ENCODE measurements at regions not wholly inside any gene's neighbourhood (a gene's known extent, or its start where the extent isn't known, plus 50 kb on each side); places are given as distances from the start of the nearest gene placed in this dataset.
"Not testable (repeated sequence)": the region's sequence is repeated elsewhere in the genome, so short reads cannot be mapped to it uniquely, and the experiment has no call there.

DNA sequence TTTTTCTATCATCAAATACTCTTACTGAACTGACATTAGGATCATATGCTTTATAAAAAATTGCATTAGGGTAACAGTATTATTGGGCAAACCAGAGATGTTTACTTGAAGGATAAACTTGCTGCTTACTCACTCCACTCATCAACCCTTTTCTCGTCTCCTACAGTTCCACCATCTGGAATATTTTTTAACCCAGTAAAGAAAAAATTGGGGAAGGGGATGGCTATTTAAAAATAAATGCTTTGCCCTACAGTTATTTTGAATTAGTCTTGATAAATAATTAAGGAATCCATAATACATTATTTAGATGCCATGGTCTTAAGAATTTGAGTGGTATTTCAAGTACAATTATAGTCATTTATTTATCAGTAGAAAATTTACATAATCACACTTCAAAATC, 225.8 kb downstream of the MEF2C start:
- Mint-ChIP-seq H3K4me3 (no peak overlapping the region), H3K36me3 (ENCODE audit: insufficient read depth) (no peaks in the 10 kb centered on the region), H3K27me3 (peaks cover 41% of the 10 kb centered on the region), H3K9me3 (no peaks in the 10 kb centered on the region), H3K4me1 (peaks cover 7% of the 10 kb centered on the region), H3K27ac (ENCODE audit: low read depth) (no peak overlapping the region)
- ATAC-seq (replicated peaks; ENCODE audit: extremely low read depth, poor library complexity, severe bottlenecking) (no peak), DNase-seq (ENCODE audit: low spot score in 2 of 2) (no peak)

DNA sequence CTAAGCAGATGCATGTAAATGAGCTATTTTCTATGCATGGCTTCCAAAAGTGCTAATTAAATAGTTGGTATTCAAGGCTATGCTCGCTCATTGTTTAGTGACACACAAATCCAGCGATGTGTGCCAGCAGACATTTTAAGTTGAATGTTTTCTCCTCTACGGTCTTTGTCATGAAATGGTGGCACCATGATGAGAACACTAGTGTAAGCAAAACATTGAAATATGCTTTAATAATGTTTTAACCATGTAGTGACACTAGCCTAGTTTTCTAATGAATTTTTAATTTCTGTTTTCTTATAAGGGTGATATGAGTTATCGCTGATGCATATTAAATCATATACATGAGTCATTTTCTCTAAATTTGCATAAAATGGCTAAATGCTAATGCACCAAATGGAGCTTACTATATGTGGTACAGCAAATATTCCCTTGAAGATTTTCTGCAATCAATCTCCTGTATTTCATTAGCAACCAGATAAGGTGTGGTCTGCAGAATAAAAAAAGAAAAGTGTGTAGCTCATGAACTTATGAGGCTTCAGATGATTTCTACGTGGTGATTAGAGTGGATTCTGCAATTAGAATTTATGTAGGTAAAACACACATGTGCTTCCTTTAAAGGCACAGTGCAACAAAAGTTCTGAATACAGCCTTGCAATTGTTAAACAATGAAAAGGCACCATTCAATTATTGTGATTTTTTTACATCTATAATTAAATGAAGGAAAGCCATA, 226.6 kb downstream of the MEF2C start:
- ATAC-seq (replicated peaks; ENCODE audit: extremely low read depth, poor library complexity, severe bottlenecking) = no peak
- Mint-ChIP-seq H3K9me3 (no peaks in the 10 kb centered on the region), H3K4me1 (peaks cover 5% of the 10 kb centered on the region), H3K36me3 (ENCODE audit: insufficient read depth) (no peaks in the 10 kb centered on the region), H3K27me3 (peaks cover 43% of the 10 kb centered on the region), H3K27ac (ENCODE audit: low read depth) (no peak overlapping the region), H3K4me3 (no peak overlapping the region)
- DNase-seq (ENCODE audit: low spot score in 2 of 2) = no peak

DNA sequence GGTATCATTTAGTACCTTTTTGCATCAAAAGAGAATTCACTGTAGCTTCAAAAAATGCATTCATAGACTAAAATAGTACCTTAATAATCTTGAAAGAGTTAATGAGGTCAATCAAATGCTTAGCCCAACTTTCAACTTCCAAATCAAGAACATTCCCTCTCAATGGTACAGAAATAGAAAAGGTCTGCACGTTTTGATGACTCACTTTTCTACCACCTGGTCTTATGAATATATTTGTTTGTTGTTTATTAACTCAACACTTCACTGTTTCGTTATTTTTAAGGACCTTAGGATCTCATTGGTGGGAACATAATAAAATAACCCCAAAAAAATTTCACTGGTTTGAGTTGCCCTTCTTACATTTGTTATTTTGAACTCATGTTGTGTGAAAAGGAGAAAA, 229.5 kb downstream of the MEF2C start:
- H3K27ac Mint-ChIP-seq (ENCODE audit: low read depth) = no peak overlapping the region
- no peak overlapping the region for H3K4me3 Mint-ChIP-seq
- no peak for ATAC-seq (replicated peaks; ENCODE audit: extremely low read depth, poor library complexity, severe bottlenecking)
- H3K4me1 Mint-ChIP-seq = no peaks in the 10 kb centered on the region
- no peaks in the 10 kb centered on the region for H3K9me3 Mint-ChIP-seq
- H3K36me3 Mint-ChIP-seq (ENCODE audit: insufficient read depth) = peaks cover 3% of the 10 kb centered on the region
- peaks cover 28% of the 10 kb centered on the region for H3K27me3 Mint-ChIP-seq
- no peak for DNase-seq (ENCODE audit: low spot score in 2 of 2)

- Mint-ChIP-seq H3K27ac (ENCODE audit: low read depth) (no peak overlapping the region), H3K27me3 (peaks cover 40% of the 10 kb centered on the region), H3K36me3 (ENCODE audit: insufficient read depth) (peaks cover 3% of the 10 kb centered on the region), H3K4me1 (no peaks in the 10 kb centered on the region), H3K9me3 (no peaks in the 10 kb centered on the region), H3K4me3 (no peak overlapping the region)
- ATAC-seq (replicated peaks; ENCODE audit: extremely low read depth, poor library complexity, severe bottlenecking) (no peak), DNase-seq (ENCODE audit: low spot score in 2 of 2) (no peak)
Observed at GRCh38 chr5:88647901-88648300, 235.1 kb downstream of the MEF2C start.

DNA sequence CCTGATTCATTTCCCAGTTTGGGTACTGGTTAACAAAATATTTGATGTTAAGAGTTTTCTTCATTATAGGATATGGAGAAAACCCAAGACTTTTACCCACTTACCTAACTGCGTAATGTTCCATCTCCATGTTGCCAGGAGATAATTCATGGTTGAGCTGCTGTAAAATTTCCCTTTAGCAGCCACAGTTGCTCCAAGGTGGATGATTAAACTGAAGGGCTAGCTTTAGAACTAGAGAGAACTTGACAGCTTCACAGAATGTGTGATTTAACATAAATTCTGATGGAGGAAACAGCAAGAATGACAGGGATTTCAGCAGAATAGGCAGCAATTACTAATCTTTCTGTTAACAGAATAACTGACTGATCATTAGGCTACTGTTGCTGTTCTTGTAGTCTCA, 236.1 kb downstream of the MEF2C start:
- Mint-ChIP-seq H3K4me1 (no peaks in the 10 kb centered on the region), H3K27me3 (peaks cover 36% of the 10 kb centered on the region), H3K4me3 (no peak overlapping the region), H3K9me3 (no peaks in the 10 kb centered on the region), H3K27ac (ENCODE audit: low read depth) (no peak overlapping the region), H3K36me3 (ENCODE audit: insufficient read depth) (peaks cover 3% of the 10 kb centered on the region)
- ATAC-seq (replicated peaks; ENCODE audit: extremely low read depth, poor library complexity, severe bottlenecking) = no peak
- DNase-seq (ENCODE audit: low spot score in 2 of 2) = no peak

- Mint-ChIP-seq H3K27me3 (peaks cover 20% of the 10 kb centered on the region), H3K27ac (ENCODE audit: low read depth) (no peak overlapping the region), H3K4me1 (no peaks in the 10 kb centered on the region), H3K4me3 (no peak overlapping the region), H3K9me3 (no peaks in the 10 kb centered on the region), H3K36me3 (ENCODE audit: insufficient read depth) (no peaks in the 10 kb centered on the region)
- ATAC-seq (replicated peaks; ENCODE audit: extremely low read depth, poor library complexity, severe bottlenecking) (no peak), DNase-seq (ENCODE audit: low spot score in 2 of 2) (no peak)
Observed at GRCh38 chr5:88644676-88645075, 238.3 kb downstream of the MEF2C start.

DNA sequence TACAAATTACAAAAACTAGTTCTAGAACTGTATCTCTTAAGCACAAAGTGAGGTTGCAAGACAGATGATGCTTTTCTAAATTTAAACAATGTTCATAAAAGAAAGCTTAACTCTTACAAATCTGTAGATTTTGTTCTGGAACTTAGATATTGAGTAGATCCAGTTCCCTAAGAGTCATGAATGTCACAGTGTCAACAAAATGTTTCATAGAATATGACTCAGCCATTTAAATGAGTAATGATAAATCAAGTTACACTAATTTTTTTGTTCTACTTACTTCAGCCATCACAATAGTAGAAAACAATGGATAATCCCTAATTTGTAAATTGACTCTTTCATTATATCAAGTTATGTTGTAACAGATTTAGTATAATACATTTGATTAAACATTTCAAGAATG, 239.7 kb downstream of the MEF2C start:
- Mint-ChIP-seq H3K9me3 (no peaks in the 10 kb centered on the region), H3K4me1 (no peaks in the 10 kb centered on the region), H3K27ac (ENCODE audit: low read depth) (no peak overlapping the region), H3K4me3 (no peak overlapping the region), H3K36me3 (ENCODE audit: insufficient read depth) (no peaks in the 10 kb centered on the region), H3K27me3 (peaks cover 20% of the 10 kb centered on the region)
- ATAC-seq (replicated peaks; ENCODE audit: extremely low read depth, poor library complexity, severe bottlenecking) (no peak), DNase-seq (ENCODE audit: low spot score in 2 of 2) (no peak)

DNA sequence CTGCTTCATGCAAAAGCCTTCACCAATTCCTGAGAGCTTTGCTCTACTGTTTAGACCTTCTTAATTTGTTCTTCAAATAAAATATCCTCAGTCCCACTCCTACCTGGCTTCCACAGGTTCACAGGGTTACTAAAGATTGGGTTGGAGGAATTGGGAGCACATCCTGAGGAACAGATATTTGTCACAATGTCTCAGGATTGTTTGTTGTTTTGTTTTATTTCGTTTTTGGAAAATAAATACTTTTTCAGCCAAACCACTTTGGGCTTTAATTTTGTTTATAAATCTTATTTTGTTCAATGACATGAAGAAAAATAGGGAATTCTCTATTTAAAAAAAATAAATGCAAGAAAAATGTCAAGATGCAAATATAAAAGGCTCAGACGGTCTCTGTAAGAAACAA, 249.0 kb downstream of the MEF2C start:
- no peaks in the 10 kb centered on the region for H3K4me1 Mint-ChIP-seq
- H3K27me3 Mint-ChIP-seq = peaks cover 22% of the 10 kb centered on the region
- no peak overlapping the region for H3K4me3 Mint-ChIP-seq
- no peak for ATAC-seq (replicated peaks; ENCODE audit: extremely low read depth, poor library complexity, severe bottlenecking)
- no peak for DNase-seq (ENCODE audit: low spot score in 2 of 2)
- H3K36me3 Mint-ChIP-seq (ENCODE audit: insufficient read depth) = no peaks in the 10 kb centered on the region
- H3K27ac Mint-ChIP-seq (ENCODE audit: low read depth) = no peak overlapping the region
- H3K9me3 Mint-ChIP-seq = no peaks in the 10 kb centered on the region

DNA sequence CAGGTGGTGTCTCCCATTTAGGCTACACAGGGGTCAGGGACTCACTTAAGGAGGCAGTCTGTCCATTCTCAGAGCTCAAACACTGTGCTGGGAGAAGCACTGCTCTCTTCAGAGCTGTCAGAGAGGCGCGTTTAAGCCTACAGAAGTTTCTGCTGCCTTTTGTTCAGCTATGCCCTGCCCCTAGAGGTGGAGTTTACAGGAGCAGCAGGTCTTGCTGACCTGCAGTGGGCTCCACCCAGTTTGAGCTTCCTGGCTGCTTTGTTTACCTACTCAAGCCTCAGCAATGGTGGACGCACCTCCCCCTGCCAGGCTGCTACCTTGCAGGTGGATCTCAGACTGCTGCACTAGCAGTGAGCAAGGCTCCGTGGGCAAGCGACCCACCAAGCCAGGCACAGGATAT, 260.1 kb downstream of the MEF2C start:
- H3K9me3 Mint-ChIP-seq; H3K4me1 Mint-ChIP-seq; H3K27ac Mint-ChIP-seq (ENCODE audit: low read depth); H3K36me3 Mint-ChIP-seq (ENCODE audit: insufficient read depth); H3K4me3 Mint-ChIP-seq; ATAC-seq (replicated peaks; ENCODE audit: extremely low read depth, poor library complexity, severe bottlenecking); DNase-seq (ENCODE audit: low spot score in 2 of 2): not testable (repeated sequence)
- peaks cover 32% of the 10 kb centered on the region for H3K27me3 Mint-ChIP-seq

DNA sequence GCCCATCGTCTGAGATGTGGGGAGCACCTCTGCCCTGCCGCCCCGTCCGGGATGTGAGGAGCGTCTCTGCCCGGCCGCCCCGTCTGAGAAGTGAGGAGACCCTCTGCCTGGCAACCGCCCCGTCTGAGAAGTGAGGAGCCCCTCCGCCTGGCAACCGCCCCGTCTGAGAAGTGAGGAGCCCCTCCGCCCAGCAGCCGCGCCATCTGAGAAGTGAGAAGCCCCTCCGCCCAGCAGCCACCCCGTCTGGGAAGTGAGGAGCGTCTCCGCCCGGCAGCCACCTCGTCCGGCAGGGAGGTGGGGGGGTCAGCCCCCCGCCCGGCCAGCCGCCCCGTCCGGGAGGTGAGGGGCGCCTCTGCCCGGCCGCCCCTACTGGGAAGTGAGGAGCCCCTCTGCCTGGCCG, 267.2 kb downstream of the MEF2C start:
- H3K4me1 Mint-ChIP-seq; H3K27ac Mint-ChIP-seq (ENCODE audit: low read depth); H3K4me3 Mint-ChIP-seq; ATAC-seq (replicated peaks; ENCODE audit: extremely low read depth, poor library complexity, severe bottlenecking); H3K9me3 Mint-ChIP-seq; H3K36me3 Mint-ChIP-seq (ENCODE audit: insufficient read depth); DNase-seq (ENCODE audit: low spot score in 2 of 2): not testable (repeated sequence)
- H3K27me3 Mint-ChIP-seq = peaks cover 11% of the 10 kb centered on the region

GRCh38 chr5:88613051-88613450, 269.9 kb downstream of the MEF2C start:
- H3K27me3 Mint-ChIP-seq = peaks cover 22% of the 10 kb centered on the region
- no peaks in the 10 kb centered on the region for H3K4me1 Mint-ChIP-seq
- H3K36me3 Mint-ChIP-seq (ENCODE audit: insufficient read depth) = no peaks in the 10 kb centered on the region
- H3K4me3 Mint-ChIP-seq = no peak overlapping the region
- ATAC-seq (replicated peaks; ENCODE audit: extremely low read depth, poor library complexity, severe bottlenecking) = no peak
- no peaks in the 10 kb centered on the region for H3K9me3 Mint-ChIP-seq
- DNase-seq (ENCODE audit: low spot score in 2 of 2) = no peak
- no peak overlapping the region for H3K27ac Mint-ChIP-seq (ENCODE audit: low read depth)

- Mint-ChIP-seq H3K4me3 (no peak overlapping the region), H3K27ac (ENCODE audit: low read depth) (no peak overlapping the region), H3K9me3 (no peaks in the 10 kb centered on the region), H3K4me1 (no peaks in the 10 kb centered on the region), H3K27me3 (peaks cover 26% of the 10 kb centered on the region), H3K36me3 (ENCODE audit: insufficient read depth) (no peaks in the 10 kb centered on the region)
- ATAC-seq (replicated peaks; ENCODE audit: extremely low read depth, poor library complexity, severe bottlenecking) = no peak
- DNase-seq (ENCODE audit: low spot score in 2 of 2) = no peak
Observed at GRCh38 chr5:88610586-88610985, 272.4 kb downstream of the MEF2C start.

GRCh38 chr5:88607492-88607891, 275.5 kb downstream of the MEF2C start:
- DNase-seq (ENCODE audit: low spot score in 2 of 2) (no peak), ATAC-seq (replicated peaks; ENCODE audit: extremely low read depth, poor library complexity, severe bottlenecking) (no peak)
- H3K27ac Mint-ChIP-seq (ENCODE audit: low read depth) = no peak overlapping the region
- no peaks in the 10 kb centered on the region for H3K36me3 Mint-ChIP-seq (ENCODE audit: insufficient read depth)
- no peaks in the 10 kb centered on the region for H3K9me3 Mint-ChIP-seq
- peaks cover 32% of the 10 kb centered on the region for H3K27me3 Mint-ChIP-seq
- H3K4me1 Mint-ChIP-seq = no peaks in the 10 kb centered on the region
- no peak overlapping the region for H3K4me3 Mint-ChIP-seq

All from central memory CD8-positive, alpha-beta T cell (primary cell).